Neuronal stem cell (in vitro differentiated cells): ENCODE measurements at regions not wholly inside any gene's neighbourhood (a gene's known extent, or its start where the extent isn't known, plus 50 kb on each side); places are given as distances from the start of the nearest gene placed in this dataset.

Experiments
- DNase-seq: peaks from one replicate; pipeline ENCODE4 v3.0.0-alpha.2; 2013; ENCODE audit warnings: low spot score
- H2AFZ ChIP-seq: one replicate; pipeline ENCODE4 v1.6.1; 2013; ENCODE audit warnings: mild to moderate bottlenecking, low read length, inconsistent platforms
- H2AK5ac ChIP-seq: 2 replicates; pipeline ENCODE4 v1.6.1; 2013; ENCODE audit warnings: low read depth, mild to moderate bottlenecking, inconsistent platforms, low read length, moderate library complexity, mixed read lengths
- H2BK120ac ChIP-seq: 2 replicates; pipeline ENCODE4 v1.6.1; 2013; ENCODE audit warnings: low read depth, mild to moderate bottlenecking, inconsistent platforms, low read length, moderate library complexity, mixed read lengths
- H2BK12ac ChIP-seq: one replicate; pipeline ENCODE4 v1.6.1; 2013; ENCODE audit warnings: low read length, inconsistent platforms
- H2BK15ac ChIP-seq: 2 replicates; pipeline ENCODE4 v1.6.1; 2013; ENCODE audit warnings: mild to moderate bottlenecking, low read length, inconsistent platforms, mixed read lengths
- H2BK5ac ChIP-seq: one replicate; pipeline ENCODE4 v1.6.1; 2013; ENCODE audit warnings: inconsistent platforms, mild to moderate bottlenecking, low read length, moderate library complexity
- H3K14ac ChIP-seq: one replicate; pipeline ENCODE4 v1.6.1; 2013; ENCODE audit warnings: low read length, inconsistent platforms
- H3K18ac ChIP-seq: 2 replicates; pipeline ENCODE4 v1.6.1; 2013; ENCODE audit warnings: low read length, inconsistent platforms
- H3K23ac ChIP-seq: 2 replicates; pipeline ENCODE4 v1.6.1; 2013; ENCODE audit warnings: low read depth, mild to moderate bottlenecking, mixed read lengths, low read length, inconsistent platforms; ENCODE audit not compliant: poor library complexity
- H3K27ac ChIP-seq: replicated peaks from 3 replicates; pipeline ENCODE4 v1.5.1; 2013; ENCODE audit warnings: low read length, inconsistent platforms
- H3K27me3 ChIP-seq, 3 experiments: 2 replicates each; pipeline ENCODE4 v1.6.1; 2013; ENCODE audit warnings: low read length in 3 of 3, mild to moderate bottlenecking in 2 of 3, inconsistent platforms in 1 of 3, low read depth in 1 of 3, mixed read lengths in 1 of 3, moderate library complexity in 1 of 3; ENCODE audit not compliant: control insufficient read depth in 3 of 3, insufficient read depth in 3 of 3
- H3K36me3 ChIP-seq, 2 donors: replicated peaks in 1 of 2; 2 replicates each; pipeline ENCODE4 v1.6.1; 2013; ENCODE audit warnings: low read length in 2 of 2; ENCODE audit not compliant: control insufficient read depth in 2 of 2, insufficient read depth in 2 of 2
- H3K4ac ChIP-seq: 2 replicates; pipeline ENCODE4 v1.6.1; 2013; ENCODE audit warnings: inconsistent platforms, mild to moderate bottlenecking, low read length, moderate library complexity
- H3K4me1 ChIP-seq, 2 donors: 1 replicate in 1 of 2; 2 replicates in 1 of 2; pipeline ENCODE4 v1.6.1; 2013; ENCODE audit warnings: low read length in 2 of 2, low read depth in 1 of 2; ENCODE audit not compliant: control insufficient read depth in 2 of 2, insufficient read depth in 1 of 2
- H3K4me2 ChIP-seq: one replicate; pipeline ENCODE4 v1.6.1; 2013; ENCODE audit warnings: mild to moderate bottlenecking, low read length, inconsistent platforms; ENCODE audit not compliant: insufficient read depth, poor library complexity, severe bottlenecking
- H3K4me3 ChIP-seq, 2 donors: 2 replicates each; pipeline ENCODE4 v1.5.1; 2013; ENCODE audit warnings: low read length in 2 of 2, mild to moderate bottlenecking in 2 of 2, inconsistent platforms in 1 of 2, moderate library complexity in 1 of 2
- H3K79me1 ChIP-seq: one replicate; pipeline ENCODE4 v1.6.1; 2013; ENCODE audit warnings: low read depth, mild to moderate bottlenecking, inconsistent platforms, low read length, moderate library complexity
- H3K9ac ChIP-seq: one replicate; pipeline ENCODE4 v1.6.1; 2013; ENCODE audit warnings: mild to moderate bottlenecking, low read depth, low read length, inconsistent platforms; ENCODE audit not compliant: poor library complexity
- H3K9me3 ChIP-seq, 2 donors: replicated peaks in 1 of 2; 2 replicates each; pipeline versions ENCODE3 to v1.6.1; 2013; ENCODE audit warnings: low read length in 2 of 2, mild to moderate bottlenecking in 2 of 2, inconsistent platforms in 1 of 2, low read depth in 1 of 2, mixed read lengths in 1 of 2, moderate library complexity in 1 of 2; ENCODE audit not compliant: control insufficient read depth in 2 of 2, insufficient read depth in 1 of 2
- H4K8ac ChIP-seq: one replicate; pipeline ENCODE4 v1.6.1; 2013; ENCODE audit warnings: low read depth, mild to moderate bottlenecking, inconsistent platforms, low read length, moderate library complexity
- H4K91ac ChIP-seq: one replicate; pipeline ENCODE4 v1.6.1; 2013; ENCODE audit warnings: low read length, low read depth, mild to moderate bottlenecking, inconsistent platforms; ENCODE audit not compliant: poor library complexity
- WGBS, 2 donors: extraction: QIAGEN DNeasy Blood & Tissue Kit; methylation state at CpG; one replicate each; pipeline ENCODE4 v1.1.7; 2013; ENCODE audit warnings: missing lambda C conversion rate in 2 of 2, mixed read lengths in 1 of 2; ENCODE audit not compliant: insufficient read length in 2 of 2, insufficient replicate concordance in 1 of 2; ENCODE audit errors: extremely low coverage in 2 of 2; 5-methylcytosine and 5-hydroxymethylcytosine counted together

- Histone ChIP-seq H2AK5ac (no peak overlapping the region), H3K14ac (no peak overlapping the region), H3K27ac (no peak overlapping the region), H3K9me3 (no peaks in the 10 kb centered on the region), H3K27me3 (no peaks in the 10 kb centered on the region), H3K9ac (no peak overlapping the region), H3K79me1 (no peaks in the 10 kb centered on the region), H3K4me1 (peaks cover 8 to 10% of the 10 kb centered on the region in 2 donors), H3K36me3 (no peaks in the 10 kb centered on the region), H3K18ac (no peak overlapping the region), H2BK5ac (no peak overlapping the region), H3K4me3 (no peak overlapping the region), H2AFZ (no peak overlapping the region), H3K23ac (no peak overlapping the region), H2BK120ac (no peak overlapping the region), H3K4me2 (no peak overlapping the region), H4K91ac (no peak overlapping the region), H3K4ac (no peak overlapping the region), H2BK12ac (no peak overlapping the region), H2BK15ac (no peak overlapping the region), H4K8ac (no peak overlapping the region)
- no peak for DNase-seq
- no CpG with 5 or more reads among the region's 8 CpGs for whole genome bisulfite sequencing, 2 donors
Observed at GRCh38 chr3:120502116-120502515, 51.3 kb upstream of the FSTL1 start.
